Activated T-cell treated with anti-CD3 and anti-CD28 coated beads, Interleukin-2, amount 50 U/mL, for 1 hour (primary cell): ENCODE measurements at regions not wholly inside any gene's neighbourhood (a gene's known extent, or its start where the extent isn't known, plus 50 kb on each side); places are given as distances from the start of the nearest gene placed in this dataset.
"Not testable (repeated sequence)": the region's sequence is repeated elsewhere in the genome, so short reads cannot be mapped to it uniquely, and the experiment has no call there.

Source experiments
- DNase-seq: peaks from one replicate; pipeline ENCODE4 v3.0.0-alpha.2; 2020

DNA sequence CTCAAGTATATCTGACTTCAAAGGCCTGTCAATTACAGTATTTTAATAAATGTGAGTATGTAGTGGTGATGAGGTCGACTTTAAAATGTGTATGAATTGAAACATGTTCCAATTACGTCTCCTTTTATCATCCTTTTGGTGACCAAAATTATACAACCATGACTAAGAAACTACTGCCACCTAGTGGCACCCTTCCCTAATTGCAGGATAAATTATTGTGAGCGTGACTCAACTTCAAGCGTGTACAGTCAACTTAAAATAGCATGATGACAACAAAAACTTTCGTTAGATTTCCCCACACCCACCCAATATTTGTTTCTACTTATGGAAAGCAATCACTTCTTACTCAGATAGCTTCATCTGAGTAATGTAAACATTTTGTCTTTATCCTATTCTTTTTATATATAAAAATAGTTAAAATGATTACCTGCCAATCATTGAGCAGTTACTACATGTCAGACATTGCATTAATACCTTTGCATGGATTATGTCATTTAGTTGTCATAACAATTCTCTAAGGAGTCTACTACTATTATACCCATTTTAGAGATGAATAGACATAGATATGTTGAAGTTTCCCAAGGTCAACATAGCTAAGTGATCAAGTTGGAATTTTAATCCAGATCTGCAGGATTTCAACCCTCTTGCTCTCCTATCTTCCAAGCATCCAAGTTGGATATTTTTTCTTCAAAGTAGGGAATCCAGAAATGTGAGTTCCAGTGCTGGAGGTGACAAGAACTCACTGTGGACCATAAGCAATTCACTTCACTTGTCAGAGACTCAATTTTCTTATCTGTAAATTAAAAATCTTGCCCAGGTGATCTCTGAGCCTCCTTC lies 106.0 kb downstream of the MEX3B start:
- DNase-seq = no peak

DNA sequence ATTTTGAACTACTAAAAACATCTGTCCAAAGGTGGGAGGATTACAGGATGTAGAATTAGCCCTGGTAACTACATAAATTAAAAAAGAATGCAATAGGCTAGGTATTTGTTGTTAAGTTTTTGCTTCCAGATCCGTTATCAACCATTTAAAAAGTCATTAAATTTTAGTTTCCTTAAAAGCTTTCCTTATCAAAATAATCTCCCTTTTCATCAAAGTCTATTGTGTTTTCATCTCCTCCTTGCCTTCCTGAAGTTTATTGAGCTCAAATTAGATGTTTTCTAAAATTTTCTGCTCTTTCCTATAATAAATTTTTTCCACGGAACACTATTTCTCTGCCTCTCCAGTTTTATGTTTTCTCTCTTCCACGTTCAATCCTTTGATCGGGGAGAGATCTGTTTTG lies 108.6 kb downstream of the MEX3B start:
- no peak for DNase-seq

DNA sequence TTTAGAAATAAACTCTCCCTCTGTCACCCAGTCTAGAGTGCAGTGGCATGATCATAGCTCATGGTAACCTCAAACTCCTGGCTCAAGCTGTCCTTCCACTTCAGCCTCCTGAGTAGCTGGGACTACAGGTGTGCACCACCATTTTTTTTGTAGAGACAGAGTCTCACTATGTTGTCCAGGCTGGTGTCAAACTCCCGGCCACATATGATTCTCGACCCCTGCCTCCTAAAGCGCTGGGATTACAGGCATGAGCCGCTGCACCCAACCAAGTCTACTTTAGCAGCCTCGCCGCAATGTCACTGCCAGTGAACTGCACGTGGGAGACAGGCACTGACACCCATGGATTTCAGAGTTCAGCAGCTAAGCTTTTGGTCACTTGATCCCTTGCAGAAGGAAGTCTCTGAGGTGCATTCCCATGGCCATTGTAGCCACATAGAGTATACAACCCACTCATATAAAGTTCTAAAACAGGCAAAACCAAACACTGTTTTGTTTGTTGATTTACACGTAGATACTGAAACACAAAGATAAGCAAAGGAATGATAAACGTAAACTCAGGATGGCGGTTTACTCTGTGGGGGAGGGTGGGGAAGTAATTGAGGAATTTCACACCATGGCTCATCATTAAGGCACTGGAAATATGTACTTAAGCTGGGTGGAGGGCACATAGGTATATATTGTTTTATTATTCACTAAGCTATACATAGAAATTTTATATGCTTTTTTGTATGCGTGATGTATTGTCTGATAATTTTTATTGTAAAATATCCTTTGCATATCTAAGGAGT lies 115.0 kb downstream of the MEX3B start:
- no peak for DNase-seq

DNA sequence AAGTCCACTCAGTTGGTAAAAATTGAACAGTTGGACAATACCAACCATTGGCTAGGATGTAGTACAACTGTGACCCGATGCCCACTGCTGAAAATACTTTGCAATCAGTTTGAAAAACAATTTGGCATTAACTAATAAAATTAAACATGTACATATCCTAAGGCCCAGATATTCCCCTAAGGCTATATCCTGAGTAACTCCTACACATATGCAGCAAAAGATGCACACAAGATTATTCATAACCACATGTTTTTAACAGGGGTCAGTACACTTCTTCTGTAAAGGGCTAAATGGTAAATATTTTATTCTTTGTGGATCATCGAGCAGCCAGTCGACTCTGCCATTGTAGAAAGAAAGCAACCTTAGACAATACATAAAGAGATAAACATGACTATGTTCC lies 116.3 kb downstream of the MEX3B start:
- DNase-seq = no peak

DNA sequence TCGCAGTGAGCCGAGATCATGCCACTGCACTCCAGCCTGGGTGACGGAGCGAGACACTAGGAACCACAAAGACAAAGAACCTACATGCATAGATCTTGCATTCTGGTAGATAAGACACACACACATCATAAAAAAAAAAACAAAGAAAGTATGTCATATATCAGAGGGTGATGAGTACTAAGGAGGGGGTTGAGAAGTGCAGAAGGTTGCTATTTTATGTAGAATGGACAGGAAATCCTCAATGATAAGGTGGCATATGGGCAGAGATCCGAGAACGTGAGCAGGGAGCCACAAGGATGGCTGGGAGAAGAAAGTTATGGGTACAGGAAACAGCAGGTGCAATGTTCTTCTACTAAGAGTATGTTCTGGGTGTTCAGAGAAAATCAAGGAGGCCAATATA lies 118.8 kb downstream of the MEX3B start:
- no peak for DNase-seq

DNA sequence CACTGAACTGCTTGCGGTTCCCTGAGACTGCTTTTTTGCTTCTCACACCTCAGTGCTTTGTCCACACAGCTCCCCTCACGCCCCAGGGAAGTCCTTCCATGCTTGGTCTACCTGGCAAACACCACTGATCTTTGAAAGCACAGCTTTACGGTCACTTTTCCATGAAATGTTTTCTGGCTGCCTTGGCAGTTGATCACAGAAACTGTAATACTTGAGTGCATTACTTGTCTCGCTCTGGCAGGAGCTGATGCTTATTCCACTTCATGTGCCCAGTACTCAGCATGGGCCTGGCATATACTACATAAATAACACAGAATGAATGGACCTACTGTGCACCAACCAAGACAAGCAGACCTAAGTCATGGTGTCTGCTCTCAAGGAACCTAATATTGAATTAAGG lies 121.1 kb downstream of the MEX3B start:
- no peak for DNase-seq

DNA sequence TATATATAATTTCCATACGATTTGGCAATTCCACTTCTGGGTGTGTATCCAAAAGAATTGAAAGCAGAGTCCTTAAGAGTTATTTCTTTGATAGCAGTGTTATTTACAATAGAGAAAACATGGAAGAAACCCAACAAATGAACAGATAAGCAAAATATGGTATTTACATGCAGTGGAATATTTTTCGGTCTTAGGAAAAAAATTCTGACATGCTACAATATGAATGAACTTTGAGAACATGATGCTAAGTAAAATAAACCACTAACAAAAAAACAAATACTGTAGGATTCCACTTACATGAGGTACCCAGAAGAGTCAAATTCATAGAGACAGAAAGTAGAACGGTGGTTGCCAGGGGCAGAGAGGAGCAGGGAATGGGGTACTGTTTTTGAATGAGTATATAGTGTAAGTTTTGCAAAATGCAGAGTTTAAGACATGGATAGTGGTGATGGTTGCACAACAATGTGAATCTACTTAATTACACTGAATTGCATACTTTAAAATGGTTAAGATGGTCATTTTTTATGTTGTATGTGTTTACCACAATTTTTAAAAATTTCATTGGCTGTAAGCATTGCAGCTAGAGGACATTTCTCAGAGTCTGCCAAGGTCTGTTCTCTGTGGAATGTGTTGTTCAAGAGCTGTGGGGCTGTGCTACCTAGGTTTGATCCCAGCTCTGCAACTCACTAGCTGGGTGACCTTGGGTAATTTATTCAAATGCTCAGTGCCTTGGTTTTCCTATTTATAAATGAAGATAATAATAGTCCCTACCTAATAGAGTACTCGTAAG lies 122.1 kb downstream of the MEX3B start:
- no peak for DNase-seq

DNA sequence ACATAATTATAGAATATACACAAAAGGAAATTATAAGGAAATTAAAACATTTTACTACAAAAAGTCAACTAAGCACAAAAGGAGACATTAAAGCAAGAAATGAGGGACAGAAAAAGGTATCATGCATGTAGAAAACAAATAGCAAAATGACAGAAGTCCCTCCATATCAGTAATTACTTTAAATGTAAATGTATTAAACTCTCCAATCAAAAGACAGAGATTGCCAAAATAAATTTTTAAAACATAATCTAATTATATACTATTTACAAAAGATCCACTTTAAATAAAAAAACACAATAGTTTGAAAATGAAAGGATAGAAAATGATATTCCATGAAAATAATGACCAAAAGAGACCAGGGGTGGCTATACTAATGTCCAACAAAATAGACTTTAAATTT lies 123.7 kb downstream of the MEX3B start:
- no peak for DNase-seq

DNA sequence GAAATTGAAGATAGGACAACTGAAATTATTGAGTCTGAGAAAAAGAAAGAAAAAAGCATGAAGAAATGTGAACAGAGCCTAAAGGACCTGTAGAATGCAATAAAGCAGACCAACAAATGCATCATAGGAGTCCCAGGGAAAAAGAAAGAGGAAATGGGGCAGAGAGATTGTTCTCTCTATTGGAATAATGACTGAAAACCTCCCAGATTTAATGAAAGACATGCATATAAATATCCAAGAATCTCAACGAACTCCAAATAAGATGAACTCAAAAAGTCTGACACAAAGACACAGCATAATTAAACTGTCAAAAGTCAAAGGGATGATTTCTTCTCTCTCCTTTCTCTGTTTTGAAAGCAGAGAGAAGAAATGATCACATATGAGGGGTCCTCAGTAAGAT lies 124.7 kb downstream of the MEX3B start:
- DNase-seq = no peak

DNA sequence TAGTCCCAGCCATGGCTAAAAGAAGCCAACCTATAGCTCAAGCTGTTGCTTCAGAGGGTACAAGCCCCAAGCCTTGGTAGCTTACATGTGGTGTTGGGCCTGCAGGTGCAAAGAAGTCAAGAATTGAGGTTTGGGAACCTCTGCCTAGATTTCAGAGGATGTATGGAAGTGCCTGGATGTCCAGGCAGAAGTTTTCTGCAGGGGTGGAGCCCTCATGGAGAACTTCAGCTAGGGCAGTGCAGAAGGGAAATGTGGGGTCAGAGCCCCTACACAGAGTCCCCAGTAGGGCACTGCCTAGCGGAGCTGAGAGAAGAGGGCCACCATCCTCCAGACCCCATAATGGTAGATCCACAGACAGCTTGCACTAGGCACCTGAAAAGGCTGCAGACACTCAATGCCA lies 127.1 kb downstream of the MEX3B start:
- DNase-seq = not testable (repeated sequence)

DNA sequence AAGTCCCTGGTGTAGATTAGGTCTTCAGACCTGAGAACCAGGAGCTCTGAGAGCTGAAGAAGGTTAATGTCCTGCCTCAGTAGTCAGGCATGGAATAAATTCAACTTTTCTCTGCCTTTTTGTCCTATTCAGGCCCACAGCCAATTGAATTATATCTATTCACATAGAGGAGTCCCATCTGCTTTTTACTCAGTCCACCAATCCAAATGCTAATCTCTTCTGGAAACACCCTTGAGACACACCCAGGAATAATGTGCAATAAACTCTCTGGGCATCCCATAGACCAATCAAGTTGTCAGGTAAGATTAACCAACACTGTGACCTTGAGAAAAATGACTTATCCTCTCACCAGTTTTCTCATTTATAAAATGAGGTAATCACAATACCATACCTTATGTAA lies 129.4 kb downstream of the MEX3B start:
- DNase-seq = no peak

DNA sequence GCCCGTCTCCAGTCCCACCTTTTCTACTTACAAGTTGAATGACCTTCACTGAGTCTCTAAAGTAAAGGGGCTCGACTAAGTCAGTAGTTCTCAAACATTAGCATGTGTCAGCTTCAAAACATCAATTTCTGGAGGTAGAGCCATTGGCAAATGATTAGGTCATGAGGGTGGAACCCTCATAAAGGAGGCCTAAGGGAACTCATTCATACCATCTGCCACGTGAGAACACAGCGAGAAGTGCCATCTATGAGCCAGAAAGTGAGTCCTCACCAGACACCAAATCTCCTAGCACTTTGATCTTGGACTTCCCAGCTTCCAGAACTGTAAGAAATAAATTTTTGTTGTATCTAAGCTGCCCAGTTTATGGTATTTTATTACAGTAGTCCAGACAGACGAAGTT lies 129.8 kb downstream of the MEX3B start:
- no peak for DNase-seq

DNA sequence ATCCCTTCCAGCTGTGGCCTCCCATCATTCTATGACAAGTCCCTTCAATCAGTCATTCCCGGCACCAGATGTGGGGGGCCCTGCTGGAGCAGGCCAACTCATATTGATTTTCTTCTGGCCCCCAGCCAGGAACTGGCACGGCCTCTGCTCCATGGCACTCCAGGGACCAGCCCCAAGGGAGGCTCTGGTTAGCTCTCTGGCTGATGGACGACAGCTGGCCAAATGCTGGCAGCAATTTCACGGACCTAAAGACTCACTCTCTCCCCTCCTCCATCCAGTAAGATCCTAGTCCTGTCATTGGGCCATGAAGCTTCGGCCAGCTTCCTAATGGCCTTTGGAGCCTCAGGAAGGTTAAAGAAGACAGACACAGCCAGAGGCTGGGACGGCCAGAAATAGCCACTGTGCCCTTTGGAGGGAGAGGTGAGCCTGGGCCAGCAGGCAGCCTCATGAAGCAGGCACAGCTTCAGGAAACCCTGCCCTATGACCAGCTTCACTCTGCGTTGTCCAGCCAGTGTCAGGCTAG lies 131.0 kb downstream of the MEX3B start:
- DNase-seq = no peak

DNA sequence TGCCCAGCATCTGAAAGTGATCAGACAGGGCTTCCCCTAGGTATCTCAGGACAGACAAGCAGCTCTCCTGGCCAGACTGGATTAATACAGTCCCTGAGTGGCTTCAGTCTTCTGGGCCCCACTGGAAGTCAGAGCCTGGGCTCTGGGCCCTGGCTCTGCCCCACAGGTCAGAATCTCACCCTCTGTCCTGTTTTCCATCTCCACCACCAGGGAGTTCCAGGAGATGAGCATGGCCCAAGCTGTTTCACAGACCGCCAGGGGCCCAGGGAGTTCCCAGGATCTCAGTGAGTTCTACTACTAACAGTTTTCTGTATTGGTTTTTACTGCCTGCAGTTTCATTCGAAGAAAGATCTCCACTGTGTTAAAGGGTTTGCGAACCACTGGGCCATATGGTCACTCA lies 131.5 kb downstream of the MEX3B start:
- DNase-seq = no peak

DNA sequence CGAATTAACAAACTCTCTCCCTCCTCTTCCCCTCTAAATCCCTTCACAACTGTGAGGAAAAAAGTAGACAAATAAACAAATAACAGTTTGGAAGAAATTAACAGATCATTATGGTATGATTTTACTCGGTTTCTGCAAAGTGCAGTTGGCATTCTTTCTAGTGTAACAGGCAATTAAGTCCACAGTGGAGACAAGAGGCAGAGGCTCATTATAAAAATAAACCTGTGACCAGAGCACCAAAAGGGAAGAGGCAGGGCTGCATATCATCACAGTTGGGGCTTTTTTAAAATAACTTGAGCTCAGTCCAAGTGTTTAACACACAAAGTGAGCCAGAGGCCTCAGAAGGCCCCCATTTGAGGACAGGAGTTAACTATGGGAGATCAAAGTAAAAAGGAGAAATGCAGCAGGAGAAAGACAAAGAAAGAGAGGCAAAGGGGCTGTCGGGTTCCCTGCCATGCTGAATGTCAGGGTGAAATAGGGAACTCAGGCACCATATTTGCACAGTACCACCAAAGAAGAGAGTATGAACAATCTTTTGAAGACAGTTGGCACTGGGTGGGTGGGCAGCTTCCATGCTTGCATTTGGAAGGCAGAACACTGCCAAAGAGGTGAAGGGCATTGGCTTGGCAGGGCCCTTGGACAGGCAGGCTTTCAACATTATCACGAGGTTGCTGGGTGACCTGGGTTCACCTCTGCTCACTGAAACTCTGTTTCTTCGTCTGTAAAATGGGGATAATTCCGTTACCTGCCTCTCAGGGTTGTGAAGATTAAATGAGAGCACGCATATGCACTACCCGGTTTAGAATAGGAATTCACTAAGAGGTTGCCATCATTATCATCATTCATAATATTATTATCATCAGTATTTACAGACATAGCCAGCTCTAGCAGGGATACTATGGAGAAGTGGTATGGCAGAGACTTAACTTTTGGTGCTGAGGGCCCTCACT lies 134.5 kb downstream of the MEX3B start:
- DNase-seq = no peak

DNA sequence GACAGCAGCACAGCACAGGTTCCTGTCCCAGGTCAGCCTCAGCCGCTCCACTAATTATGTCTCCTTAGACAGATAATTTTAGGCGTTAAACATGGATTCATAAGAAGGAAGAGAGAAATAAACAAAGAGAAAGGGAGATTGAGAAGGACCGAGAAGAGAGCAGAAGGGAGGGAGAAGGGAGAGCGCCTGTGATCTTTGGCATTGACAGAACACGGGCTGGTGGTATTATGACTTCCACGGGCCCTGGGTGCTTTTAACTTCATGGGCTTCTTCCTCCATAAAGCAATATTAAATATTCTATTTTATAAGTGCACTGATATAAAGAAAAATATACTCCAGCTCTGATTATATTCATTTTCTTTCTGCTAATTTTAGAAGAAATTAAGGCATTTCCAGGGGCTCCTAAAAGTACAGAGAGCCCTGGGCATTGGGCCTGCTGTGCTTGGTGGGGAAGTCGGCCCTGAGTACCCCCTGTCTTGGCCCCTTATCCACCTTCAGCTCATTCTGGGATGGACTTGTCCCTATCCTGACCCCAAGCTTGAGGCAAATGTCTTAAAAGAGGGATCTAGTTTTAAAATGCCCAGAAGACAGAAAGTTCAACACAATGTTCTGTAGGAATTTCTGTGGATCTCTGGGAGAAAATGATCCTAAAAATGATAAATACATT lies 135.3 kb downstream of the MEX3B start:
- DNase-seq = no peak

DNA sequence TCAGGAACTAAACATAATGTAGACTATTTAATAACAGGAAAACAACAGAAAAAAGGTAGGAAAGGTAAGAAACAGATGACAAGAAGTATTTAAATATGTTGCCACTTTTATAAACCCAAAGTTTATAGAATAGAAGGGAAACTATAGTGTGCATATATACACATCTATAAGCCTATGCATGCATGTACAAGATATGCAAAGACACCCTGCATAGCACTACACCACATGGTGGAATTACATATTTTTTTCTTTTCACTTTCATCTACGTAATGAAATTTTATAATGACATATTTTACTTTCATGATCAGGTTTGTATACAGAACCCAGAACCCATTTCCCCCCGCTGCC lies 136.8 kb downstream of the MEX3B start:
- no peak for DNase-seq

DNA sequence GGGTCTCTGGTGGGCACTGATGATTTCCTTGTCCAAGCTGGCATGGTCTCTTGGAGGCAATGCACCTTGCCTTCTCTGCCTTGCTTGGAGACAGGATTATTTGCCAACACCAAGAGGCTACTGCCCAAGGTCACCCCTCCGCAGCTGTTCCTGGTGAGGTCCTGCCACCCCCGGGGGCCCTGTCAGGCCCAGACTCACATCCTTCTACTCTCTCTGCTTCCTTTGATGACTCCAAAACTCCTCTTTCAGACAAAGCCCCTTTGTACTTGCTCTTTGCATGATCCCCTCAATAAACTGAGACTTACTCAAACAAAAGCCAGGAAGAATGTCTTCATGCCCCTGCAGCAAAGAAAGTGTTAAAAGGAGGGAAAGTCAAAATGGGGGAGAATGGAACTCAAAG lies 137.7 kb downstream of the MEX3B start:
- DNase-seq = no peak

DNA sequence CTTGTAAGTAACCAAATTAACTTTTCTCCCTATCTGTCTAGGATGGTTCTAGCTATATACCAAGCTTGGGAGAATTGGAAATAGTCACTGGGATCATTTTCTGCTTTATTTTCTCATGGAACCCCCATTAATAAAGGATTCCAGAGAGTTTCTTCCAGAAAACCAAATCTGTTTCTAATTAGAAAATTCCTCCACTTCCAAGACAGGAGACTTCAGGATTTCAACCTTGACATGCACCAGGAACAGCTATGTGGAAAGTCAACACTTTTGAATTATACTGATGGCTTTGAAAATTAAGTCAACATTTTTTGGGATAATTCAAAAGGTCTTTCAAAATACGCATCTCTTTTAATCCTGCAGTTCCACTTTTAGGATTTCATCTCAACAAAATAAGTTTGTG lies 138.3 kb downstream of the MEX3B start:
- DNase-seq = no peak

DNA sequence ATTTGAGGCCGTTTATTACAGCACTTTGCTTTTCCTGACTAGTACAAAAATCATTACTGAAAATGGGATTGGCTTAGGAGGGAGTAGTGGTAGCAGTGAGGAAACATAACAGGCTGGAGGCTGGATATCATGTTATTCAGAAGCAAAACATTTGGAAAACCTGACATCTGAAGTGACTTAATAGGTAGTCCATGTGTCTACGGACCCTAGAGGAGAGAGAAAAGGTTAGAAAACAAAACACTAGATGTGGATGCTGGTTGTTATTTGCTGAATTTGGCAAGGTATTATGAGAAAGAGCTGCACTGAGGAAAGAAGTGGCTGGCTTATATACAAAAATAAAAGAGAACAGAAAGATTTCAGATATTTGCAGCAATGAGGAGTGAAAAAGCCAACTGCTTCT lies 139.9 kb downstream of the MEX3B start:
- DNase-seq = no peak

DNA sequence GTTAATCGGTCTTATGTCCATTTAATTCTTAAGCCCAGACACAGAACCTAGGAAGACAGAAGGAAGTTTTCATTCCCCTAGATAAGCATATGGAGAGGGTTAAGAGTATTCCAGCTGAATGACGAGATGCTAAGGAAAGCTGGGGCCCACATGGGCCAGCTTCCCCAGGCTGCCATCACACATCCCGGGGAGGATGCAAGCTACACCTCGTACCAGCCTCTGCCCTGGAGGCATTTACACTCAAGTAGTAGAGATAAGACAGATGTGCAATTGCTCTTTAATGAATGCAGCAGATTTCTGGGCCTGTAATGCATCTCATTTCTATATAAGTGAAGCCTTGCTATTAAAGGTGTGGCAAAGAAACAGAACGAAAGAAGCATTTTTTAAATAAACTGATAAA lies 144.5 kb downstream of the MEX3B start:
- no peak for DNase-seq

DNA sequence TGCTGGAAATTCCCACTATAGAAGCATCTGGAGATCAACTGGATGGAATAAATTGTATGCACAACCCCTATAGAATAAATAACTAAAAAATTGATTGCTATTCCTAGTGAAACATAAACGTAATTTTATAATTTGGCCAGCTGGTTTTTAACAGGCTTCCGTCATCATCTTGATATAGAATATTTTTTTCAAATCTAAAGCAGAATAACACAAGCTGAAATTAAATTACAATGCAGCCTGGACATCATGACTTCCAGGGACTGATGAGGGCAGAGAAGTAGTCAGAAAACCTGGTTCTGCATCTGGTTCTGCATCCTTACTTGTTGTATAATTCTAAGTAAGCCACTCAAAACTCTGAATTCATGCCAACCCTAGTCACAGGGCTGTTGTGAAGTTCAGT lies 146.1 kb downstream of the MEX3B start:
- no peak for DNase-seq
